Neutrophil (primary cell): ENCODE measurements at regions not wholly inside any gene's neighbourhood (a gene's known extent, or its start where the extent isn't known, plus 50 kb on each side); places are given as distances from the start of the nearest gene placed in this dataset.

Source experiments
- H3K27ac ChIP-seq: fragments of 200-600 bp; sonication (generic); 2 replicates; pipeline ENCODE4 v1.5.1; 2016; ENCODE audit warnings: mild to moderate bottlenecking, moderate library complexity
- H3K27me3 ChIP-seq: fragments of 200-600 bp; sonication (generic); 2 replicates; pipeline ENCODE4 v1.6.0; 2016; ENCODE audit warnings: mild to moderate bottlenecking
- H3K36me3 ChIP-seq: fragments of 200-600 bp; sonication (generic); 2 replicates; pipeline ENCODE4 v1.5.1; 2017
- H3K4me1 ChIP-seq, 2 experiments: fragments of 200-600 bp in 1 of 2; sonication (generic) in 1 of 2; 1 replicate in 1 of 2; 2 replicates in 1 of 2; pipeline versions ENCODE4 v1.5.1 to v1.6.1; 2013 to 2016; ENCODE audit warnings: low read depth in 1 of 2, low read length in 1 of 2, mild to moderate bottlenecking in 1 of 2, moderate library complexity in 1 of 2; ENCODE audit not compliant: control insufficient read depth in 1 of 2, insufficient read depth in 1 of 2
- H3K4me3 ChIP-seq, 2 experiments: fragments of 200-600 bp in 1 of 2; sonication (generic) in 1 of 2; 1 replicate in 1 of 2; 2 replicates in 1 of 2; pipeline ENCODE4 v1.5.1; 2013 to 2016; ENCODE audit warnings: low read depth in 1 of 2, low read length in 1 of 2, mild to moderate bottlenecking in 1 of 2, moderate library complexity in 1 of 2
- H3K9me3 ChIP-seq: fragments of 200-600 bp; sonication (generic); 2 replicates; pipeline ENCODE4 v1.5.1; 2016
- CTCF ChIP-seq: fragments of 200-600 bp; sonication (generic); IDR thresholded peaks from 2 replicates; pipeline ENCODE4 v1.5.1; 2016; ENCODE audit warnings: antibody characterized with exemption

GRCh38 chr6:11391934-11392777 is 145.4 kb upstream of the TMEM170B start:
- peaks cover 31 to 43% of the 10 kb centered on the region in 2 experiments for H3K4me1 ChIP-seq
- H3K36me3 ChIP-seq = no peaks in the 10 kb centered on the region
- no peaks in the 10 kb centered on the region for H3K9me3 ChIP-seq
- TF ChIP-seq CTCF = no peak
- peak overlapping the region; percentile 67 for H3K27ac ChIP-seq
- H3K4me3 ChIP-seq = no peak overlapping the region
- no peaks in the 10 kb centered on the region for H3K27me3 ChIP-seq

- Histone ChIP-seq H3K4me3 (no peak overlapping the region), H3K9me3 (no peaks in the 10 kb centered on the region), H3K36me3 (no peaks in the 10 kb centered on the region), H3K4me1 (peaks cover 31 to 43% of the 10 kb centered on the region in 2 experiments), H3K27me3 (no peaks in the 10 kb centered on the region), H3K27ac (no peak overlapping the region)
- TF ChIP-seq CTCF = no peak
Measured at GRCh38 chr6:11389977-11390376, 147.6 kb upstream of the TMEM170B start.

GRCh38 chr6:11388983-11389944 is 148.3 kb upstream of the TMEM170B start:
- Histone ChIP-seq H3K4me1 (peaks cover 31 to 43% of the 10 kb centered on the region in 2 experiments), H3K4me3 (no peak overlapping the region), H3K27ac (peak overlapping the region; percentile 77), H3K36me3 (no peaks in the 10 kb centered on the region), H3K9me3 (no peaks in the 10 kb centered on the region), H3K27me3 (no peaks in the 10 kb centered on the region)
- TF ChIP-seq CTCF = no peak

GRCh38 chr6:11387707-11388430 is 149.7 kb upstream of the TMEM170B start:
- TF ChIP-seq CTCF = no peak
- no peak overlapping the region for H3K4me3 ChIP-seq
- no peaks in the 10 kb centered on the region for H3K9me3 ChIP-seq
- no peaks in the 10 kb centered on the region for H3K27me3 ChIP-seq
- H3K4me1 ChIP-seq = peaks cover 25 to 37% of the 10 kb centered on the region in 2 experiments
- H3K36me3 ChIP-seq = no peaks in the 10 kb centered on the region
- H3K27ac ChIP-seq = peak overlapping the region; percentile 77

GRCh38 chr6:11386726-11387125 is 150.8 kb upstream of the TMEM170B start:
- Histone ChIP-seq H3K4me3 (no peak overlapping the region), H3K9me3 (no peaks in the 10 kb centered on the region), H3K36me3 (no peaks in the 10 kb centered on the region), H3K27me3 (no peaks in the 10 kb centered on the region), H3K4me1 (peaks cover 27 to 34% of the 10 kb centered on the region in 2 experiments), H3K27ac (no peak overlapping the region)
- TF ChIP-seq CTCF = no peak
